ENCODE measurements at regions not wholly inside any gene's neighbourhood (a gene's known extent, or its start where the extent isn't known, plus 50 kb on each side); places are given as distances from the start of the nearest gene placed in this dataset.
A peak's percentile ranks its signal among the peaks of the same experiment; 100 is the strongest.
"Not testable (repeated sequence)": the region's sequence is repeated elsewhere in the genome, so short reads cannot be mapped to it uniquely, and the experiment has no call there.

GRCh38 chrX:18003876-18004275 is 142.8 kb upstream of the RAI2 start:
- DNase-seq (ENCODE audit: low spot score) = no peak

GRCh38 chrX:18002791-18003190 is 141.7 kb upstream of the RAI2 start:
- DNase-seq (ENCODE audit: low spot score) = no peak

- no peak for DNase-seq (ENCODE audit: low spot score)
These were observed 133.3 kb upstream of the RAI2 start for GRCh38 chrX:17994429-17994828.

GRCh38 chrX:17993062-17993461 is 132.0 kb upstream of the RAI2 start:
- no peak for DNase-seq (ENCODE audit: low spot score)

GRCh38 chrX:17990532-17990931 is 129.4 kb upstream of the RAI2 start:
- DNase-seq (ENCODE audit: low spot score) = no peak

- DNase-seq (ENCODE audit: low spot score) = no peak
These were observed 126.7 kb upstream of the RAI2 start for GRCh38 chrX:17987783-17988182.

GRCh38 chrX:17986977-17987376 is 125.9 kb upstream of the RAI2 start:
- DNase-seq (ENCODE audit: low spot score) = no peak

- DNase-seq (ENCODE audit: low spot score) = no peak
These were observed 125.3 kb upstream of the RAI2 start for GRCh38 chrX:17986440-17986839.

- no peak for DNase-seq (ENCODE audit: low spot score)
These were observed 123.3 kb upstream of the RAI2 start for GRCh38 chrX:17984415-17984814.

- DNase-seq (ENCODE audit: low spot score) = no peak
These were observed 122.3 kb upstream of the RAI2 start for GRCh38 chrX:17983389-17983788.

GRCh38 chrX:17977696-17978095 is 116.6 kb upstream of the RAI2 start:
- no peak for DNase-seq (ENCODE audit: low spot score)

- no peak for DNase-seq (ENCODE audit: low spot score)
These were observed 115.9 kb upstream of the RAI2 start for GRCh38 chrX:17976955-17977354.

GRCh38 chrX:17975349-17975748 is 114.3 kb upstream of the RAI2 start:
- not testable (repeated sequence) for DNase-seq (ENCODE audit: low spot score)

- no peak for DNase-seq (ENCODE audit: low spot score)
These were observed 107.3 kb upstream of the RAI2 start for GRCh38 chrX:17968367-17968766.

- DNase-seq (ENCODE audit: low spot score) = no peak
These were observed 106.8 kb upstream of the RAI2 start for GRCh38 chrX:17967888-17968287.

- no peak for DNase-seq (ENCODE audit: low spot score)
These were observed 103.8 kb upstream of the RAI2 start for GRCh38 chrX:17964871-17965270.

GRCh38 chrX:17960891-17961290 is 99.8 kb upstream of the RAI2 start:
- DNase-seq (ENCODE audit: low spot score) = no peak

GRCh38 chrX:17944833-17945497 is 83.9 kb upstream of the RAI2 start:
- peak; percentile 28 for DNase-seq (ENCODE audit: low spot score)

GRCh38 chrX:17941171-17941570 is 80.1 kb upstream of the RAI2 start:
- DNase-seq (ENCODE audit: low spot score) = not testable (repeated sequence)

- no peak for DNase-seq (ENCODE audit: low spot score)
These were observed 78.6 kb upstream of the RAI2 start for GRCh38 chrX:17939724-17940123.

GRCh38 chrX:17933856-17934255 is 72.8 kb upstream of the RAI2 start:
- DNase-seq (ENCODE audit: low spot score) = no peak

- DNase-seq (ENCODE audit: low spot score) = no peak
These were observed 71.7 kb upstream of the RAI2 start for GRCh38 chrX:17932781-17933180.

GRCh38 chrX:17931855-17932254 is 70.8 kb upstream of the RAI2 start:
- no peak for DNase-seq (ENCODE audit: low spot score)

- DNase-seq (ENCODE audit: low spot score) = no peak
These were observed 69.8 kb upstream of the RAI2 start for GRCh38 chrX:17930850-17931249.

- DNase-seq (ENCODE audit: low spot score) = no peak
These were observed 62.4 kb upstream of the RAI2 start for GRCh38 chrX:17923546-17923945.
